IMR-90 (cell line): ENCODE measurements at regions not wholly inside any gene's neighbourhood (a gene's known extent, or its start where the extent isn't known, plus 50 kb on each side); places are given as distances from the start of the nearest gene placed in this dataset.

Experiments
- BHLHE40 ChIP-seq: fragments of 150-350 bp; IDR thresholded peaks from 2 replicates; pipeline ENCODE4 v1.6.1; 2016; ENCODE audit warnings: mild to moderate bottlenecking, low read depth, low read length
- FOS ChIP-seq: fragments of 150-350 bp; IDR thresholded peaks from 2 replicates; pipeline ENCODE4 v1.6.1; 2016; ENCODE audit warnings: low read depth, low read length
- MAZ ChIP-seq: IDR thresholded peaks from 2 replicates; pipeline ENCODE4 v1.6.1; 2012; ENCODE audit warnings: low read depth, mild to moderate bottlenecking, low read length, improper control_type of control experiment, moderate library complexity, borderline replicate concordance
- POLR2A ChIP-seq: IDR thresholded peaks from 2 replicates; pipeline ENCODE4 v1.6.1; 2012; ENCODE audit warnings: mild to moderate bottlenecking, low read depth, low read length
- RAD21 ChIP-seq: IDR thresholded peaks from 2 replicates; pipeline ENCODE4 v1.6.1; 2012; ENCODE audit warnings: low read length, improper control_type of control experiment
- RCOR1 ChIP-seq: IDR thresholded peaks from 2 replicates; pipeline ENCODE4 v1.6.1; 2012; ENCODE audit warnings: mild to moderate bottlenecking, low read length, improper control_type of control experiment; ENCODE audit not compliant: insufficient replicate concordance
- RFX5 ChIP-seq: IDR thresholded peaks from 2 replicates; pipeline ENCODE4 v1.8.0; 2012; ENCODE audit warnings: low read depth, mild to moderate bottlenecking, low read length, moderate library complexity
- SMC3 ChIP-seq: fragments of 150-350 bp; IDR thresholded peaks from 2 replicates; pipeline ENCODE4 v1.6.1; 2016; ENCODE audit warnings: low read depth, mild to moderate bottlenecking, antibody characterized with exemption, low read length, moderate library complexity
- TF ChIP-seq, protein P1 (sequence below): fragments of 150-350 bp; IDR thresholded peaks from 2 replicates; pipeline ENCODE4 v1.6.1; 2016; ENCODE audit warnings: low read depth, mild to moderate bottlenecking, low read length, moderate library complexity, borderline replicate concordance
- TF ChIP-seq, protein P2 (sequence below): conservative IDR thresholded peaks from 2 replicates; pipeline ENCODE4 v1.5.1; 2012; ENCODE audit warnings: mild to moderate bottlenecking, low read depth, low read length, improper control_type of control experiment
- TF ChIP-seq, protein P3 (sequence below): fragments of 150-350 bp; IDR thresholded peaks from 2 replicates; pipeline ENCODE4 v1.6.1; 2017; ENCODE audit warnings: mild to moderate bottlenecking, antibody characterized with exemption, low read length, low read depth

GRCh38 chr10:59432207-59432900 lies 70.0 kb upstream of the FAM13C start:
- TF ChIP-seq, protein P1, sequence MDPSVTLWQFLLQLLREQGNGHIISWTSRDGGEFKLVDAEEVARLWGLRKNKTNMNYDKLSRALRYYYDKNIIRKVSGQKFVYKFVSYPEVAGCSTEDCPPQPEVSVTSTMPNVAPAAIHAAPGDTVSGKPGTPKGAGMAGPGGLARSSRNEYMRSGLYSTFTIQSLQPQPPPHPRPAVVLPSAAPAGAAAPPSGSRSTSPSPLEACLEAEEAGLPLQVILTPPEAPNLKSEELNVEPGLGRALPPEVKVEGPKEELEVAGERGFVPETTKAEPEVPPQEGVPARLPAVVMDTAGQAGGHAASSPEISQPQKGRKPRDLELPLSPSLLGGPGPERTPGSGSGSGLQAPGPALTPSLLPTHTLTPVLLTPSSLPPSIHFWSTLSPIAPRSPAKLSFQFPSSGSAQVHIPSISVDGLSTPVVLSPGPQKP: no peak
- TF ChIP-seq, protein P2, sequence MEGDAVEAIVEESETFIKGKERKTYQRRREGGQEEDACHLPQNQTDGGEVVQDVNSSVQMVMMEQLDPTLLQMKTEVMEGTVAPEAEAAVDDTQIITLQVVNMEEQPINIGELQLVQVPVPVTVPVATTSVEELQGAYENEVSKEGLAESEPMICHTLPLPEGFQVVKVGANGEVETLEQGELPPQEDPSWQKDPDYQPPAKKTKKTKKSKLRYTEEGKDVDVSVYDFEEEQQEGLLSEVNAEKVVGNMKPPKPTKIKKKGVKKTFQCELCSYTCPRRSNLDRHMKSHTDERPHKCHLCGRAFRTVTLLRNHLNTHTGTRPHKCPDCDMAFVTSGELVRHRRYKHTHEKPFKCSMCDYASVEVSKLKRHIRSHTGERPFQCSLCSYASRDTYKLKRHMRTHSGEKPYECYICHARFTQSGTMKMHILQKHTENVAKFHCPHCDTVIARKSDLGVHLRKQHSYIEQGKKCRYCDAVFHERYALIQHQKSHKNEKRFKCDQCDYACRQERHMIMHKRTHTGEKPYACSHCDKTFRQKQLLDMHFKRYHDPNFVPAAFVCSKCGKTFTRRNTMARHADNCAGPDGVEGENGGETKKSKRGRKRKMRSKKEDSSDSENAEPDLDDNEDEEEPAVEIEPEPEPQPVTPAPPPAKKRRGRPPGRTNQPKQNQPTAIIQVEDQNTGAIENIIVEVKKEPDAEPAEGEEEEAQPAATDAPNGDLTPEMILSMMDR: no peak
- TF ChIP-seq POLR2A (no peak), RAD21 (no peak), MAZ (no peak), RCOR1 (no peak), RFX5 (no peak), FOS (no peak), SMC3 (no peak), BHLHE40 (no peak)
- TF ChIP-seq, protein P3, sequence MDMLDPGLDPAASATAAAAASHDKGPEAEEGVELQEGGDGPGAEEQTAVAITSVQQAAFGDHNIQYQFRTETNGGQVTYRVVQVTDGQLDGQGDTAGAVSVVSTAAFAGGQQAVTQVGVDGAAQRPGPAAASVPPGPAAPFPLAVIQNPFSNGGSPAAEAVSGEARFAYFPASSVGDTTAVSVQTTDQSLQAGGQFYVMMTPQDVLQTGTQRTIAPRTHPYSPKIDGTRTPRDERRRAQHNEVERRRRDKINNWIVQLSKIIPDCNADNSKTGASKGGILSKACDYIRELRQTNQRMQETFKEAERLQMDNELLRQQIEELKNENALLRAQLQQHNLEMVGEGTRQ: no peak
